CD14-positive monocyte (primary cell): ENCODE measurements at regions not wholly inside any gene's neighbourhood (a gene's known extent, or its start where the extent isn't known, plus 50 kb on each side); places are given as distances from the start of the nearest gene placed in this dataset.

Experiments used
- DNase-seq, 3 donors: peaks; one replicate each; pipeline ENCODE4 v3.0.0-alpha.2; 2011 to 2022
- H2AFZ ChIP-seq: 2 replicates; pipeline ENCODE4 v1.6.0; 2012; ENCODE audit warnings: mild to moderate bottlenecking, low read depth, low read length, inconsistent platforms; ENCODE audit not compliant: insufficient read depth, poor library complexity, severe bottlenecking
- H3K27ac ChIP-seq, 2 donors: 1 replicate in 1 of 2; 2 replicates in 1 of 2; pipeline ENCODE4 v1.5.1; 2012 to 2013; ENCODE audit warnings: low read length in 2 of 2, control low read depth in 1 of 2, inconsistent platforms in 1 of 2, low read depth in 1 of 2, mild to moderate bottlenecking in 1 of 2
- H3K27me3 ChIP-seq, 2 donors: one replicate each; pipeline versions ENCODE4 v1.6.0 to v1.6.1; 2011 to 2013; ENCODE audit warnings: low read length in 2 of 2; ENCODE audit not compliant: control insufficient read depth in 2 of 2, insufficient read depth in 2 of 2
- H3K36me3 ChIP-seq, 2 donors: replicated peaks in 1 of 2; 1 replicate in 1 of 2; 2 replicates in 1 of 2; pipeline versions ENCODE4 v1.5.1 to v1.6.1; 2012 to 2013; ENCODE audit warnings: low read length in 2 of 2, control low read depth in 1 of 2, inconsistent platforms in 1 of 2, mild to moderate bottlenecking in 1 of 2; ENCODE audit not compliant: insufficient read depth in 2 of 2, control insufficient read depth in 1 of 2
- H3K4me1 ChIP-seq, 2 donors: 1 replicate in 1 of 2; 2 replicates in 1 of 2; pipeline versions ENCODE4 v1.5.1 to v1.6.1; 2012 to 2013; ENCODE audit warnings: low read length in 2 of 2, control low read depth in 1 of 2, inconsistent platforms in 1 of 2, mild to moderate bottlenecking in 1 of 2, moderate library complexity in 1 of 2; ENCODE audit not compliant: insufficient read depth in 2 of 2, control insufficient read depth in 1 of 2
- H3K4me2 ChIP-seq: replicated peaks from 2 replicates; pipeline ENCODE3; 2012; ENCODE audit warnings: low read length, moderate library complexity, mild to moderate bottlenecking; ENCODE audit not compliant: poor library complexity, severe bottlenecking; ENCODE audit errors: extremely low read depth
- H3K4me3 ChIP-seq, 3 experiments: fragments of 200-600 bp in 1 of 3; sonication (generic) in 1 of 3; replicated peaks in 1 of 3; 1 replicate in 2 of 3; 2 replicates in 1 of 3; pipeline ENCODE4 v1.5.1; 2011 to 2013; ENCODE audit warnings: low read length in 3 of 3, mild to moderate bottlenecking in 3 of 3, control low read depth in 2 of 3, low read depth in 2 of 3, inconsistent platforms in 1 of 3, moderate library complexity in 1 of 3
- H3K79me2 ChIP-seq: 2 replicates; pipeline ENCODE4 v1.6.0; 2012; ENCODE audit warnings: mild to moderate bottlenecking, control low read depth, inconsistent platforms, low read length, moderate library complexity; ENCODE audit not compliant: insufficient read depth
- H3K9ac ChIP-seq: 2 replicates; pipeline ENCODE4 v1.6.0; 2017; ENCODE audit warnings: low read length, mild to moderate bottlenecking; ENCODE audit not compliant: insufficient read depth, poor library complexity, severe bottlenecking
- H3K9me3 ChIP-seq, 2 donors: replicated peaks in 1 of 2; 1 replicate in 1 of 2; 2 replicates in 1 of 2; pipeline versions ENCODE4 v1.5.1 to v1.6.1; 2012 to 2013; ENCODE audit warnings: low read length in 2 of 2, control low read depth in 1 of 2; ENCODE audit not compliant: control insufficient read depth in 1 of 2, insufficient read depth in 1 of 2
- H4K20me1 ChIP-seq: 2 replicates; pipeline ENCODE4 v1.6.0; 2012; ENCODE audit warnings: mild to moderate bottlenecking, low read length, control low read depth, moderate library complexity; ENCODE audit not compliant: insufficient read depth
- H3K27ac Mint-ChIP-seq, 7 donors: one replicate each; pipeline ENCODE4 v1.8.0; 2020; ENCODE audit warnings: mild to moderate bottlenecking in 7 of 7, mixed read lengths in 7 of 7, moderate library complexity in 6 of 7, inconsistent platforms in 2 of 7
- H3K27me3 Mint-ChIP-seq, 3 donors: one replicate each; pipeline ENCODE4 v1.8.0; 2021 to 2022; ENCODE audit warnings: low read depth in 3 of 3, mild to moderate bottlenecking in 3 of 3, mixed read lengths in 3 of 3, moderate library complexity in 3 of 3, inconsistent platforms in 1 of 3
- H3K36me3 Mint-ChIP-seq, 2 donors: one replicate each; pipeline ENCODE4 v1.8.0; 2020; ENCODE audit warnings: mixed read lengths in 2 of 2, inconsistent platforms in 1 of 2, mild to moderate bottlenecking in 1 of 2
- H3K4me1 Mint-ChIP-seq: one replicate; pipeline ENCODE4 v1.8.0; 2020; ENCODE audit warnings: mild to moderate bottlenecking, mixed read lengths
- H3K4me3 Mint-ChIP-seq, 2 donors: one replicate each; pipeline ENCODE4 v1.8.0; 2020; ENCODE audit warnings: mild to moderate bottlenecking in 2 of 2, mixed read lengths in 2 of 2, moderate library complexity in 1 of 2
- H3K9me3 Mint-ChIP-seq, 7 donors: one replicate each; pipeline ENCODE4 v1.8.0; 2020 to 2022; ENCODE audit warnings: mixed read lengths in 7 of 7, mild to moderate bottlenecking in 6 of 7, moderate library complexity in 6 of 7, inconsistent platforms in 2 of 7
- WGBS: methylation state at CpG from one replicate; pipeline ENCODE4 v1.1.5; 2013; ENCODE audit warnings: missing lambda C conversion rate; ENCODE audit not compliant: insufficient coverage; 5-methylcytosine and 5-hydroxymethylcytosine counted together
- intact Hi-C, 2 donors: fragments of 100-400 bp; cut with micrococcal nuclease; formaldehyde crosslinking; loops; one replicate each; pipeline versions ENCODE4 v1.15.0 to v1.15.1; 2023
- TF ChIP-seq, protein P1 (sequence below): fragments of 200-600 bp; IDR thresholded peaks from one replicate; pipeline ENCODE4 v1.8.0; 2022; ENCODE audit warnings: antibody characterized with exemption, mild to moderate bottlenecking

DNA sequence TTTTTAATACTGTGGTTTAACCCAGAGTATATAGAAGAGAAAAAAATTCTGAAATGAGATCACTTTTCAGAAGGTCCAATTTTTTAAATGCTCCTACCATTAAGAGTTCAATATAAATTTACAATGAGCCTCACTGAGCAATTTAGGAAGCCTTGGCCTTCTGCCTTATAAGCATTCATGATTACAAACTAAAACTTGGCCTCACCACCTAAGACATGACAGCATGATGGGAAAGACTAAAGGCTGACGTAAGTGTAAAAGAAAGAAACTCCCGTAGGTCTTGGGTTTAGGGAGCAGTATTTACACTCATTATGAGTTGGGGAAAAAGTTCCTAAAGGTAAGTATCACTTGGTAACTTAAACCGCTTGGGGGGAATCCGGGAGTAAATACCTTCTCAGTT lies 70.7 kb upstream of the ESRRG start:
- peaks cover 0 to 4% (median 0%) of the 10 kb centered on the region in 7 donors for H3K9me3 Mint-ChIP-seq
- no peaks in the 10 kb centered on the region for H3K4me1 ChIP-seq
- no peaks in the 10 kb centered on the region for H3K4me1 Mint-ChIP-seq
- intact Hi-C loops: no loop called here
- no peak overlapping the region for H3K4me3 Mint-ChIP-seq
- H3K27ac ChIP-seq: no peak overlapping the region
- no peak overlapping the region for H3K4me3 ChIP-seq
- no peaks in the 10 kb centered on the region for H3K79me2 ChIP-seq
- no peaks in the 10 kb centered on the region for H3K27me3 ChIP-seq
- H3K36me3 ChIP-seq: no peaks in the 10 kb centered on the region
- TF ChIP-seq, protein P1, sequence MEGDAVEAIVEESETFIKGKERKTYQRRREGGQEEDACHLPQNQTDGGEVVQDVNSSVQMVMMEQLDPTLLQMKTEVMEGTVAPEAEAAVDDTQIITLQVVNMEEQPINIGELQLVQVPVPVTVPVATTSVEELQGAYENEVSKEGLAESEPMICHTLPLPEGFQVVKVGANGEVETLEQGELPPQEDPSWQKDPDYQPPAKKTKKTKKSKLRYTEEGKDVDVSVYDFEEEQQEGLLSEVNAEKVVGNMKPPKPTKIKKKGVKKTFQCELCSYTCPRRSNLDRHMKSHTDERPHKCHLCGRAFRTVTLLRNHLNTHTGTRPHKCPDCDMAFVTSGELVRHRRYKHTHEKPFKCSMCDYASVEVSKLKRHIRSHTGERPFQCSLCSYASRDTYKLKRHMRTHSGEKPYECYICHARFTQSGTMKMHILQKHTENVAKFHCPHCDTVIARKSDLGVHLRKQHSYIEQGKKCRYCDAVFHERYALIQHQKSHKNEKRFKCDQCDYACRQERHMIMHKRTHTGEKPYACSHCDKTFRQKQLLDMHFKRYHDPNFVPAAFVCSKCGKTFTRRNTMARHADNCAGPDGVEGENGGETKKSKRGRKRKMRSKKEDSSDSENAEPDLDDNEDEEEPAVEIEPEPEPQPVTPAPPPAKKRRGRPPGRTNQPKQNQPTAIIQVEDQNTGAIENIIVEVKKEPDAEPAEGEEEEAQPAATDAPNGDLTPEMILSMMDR: no peak
- no peaks in the 10 kb centered on the region for H4K20me1 ChIP-seq
- no peaks in the 10 kb centered on the region for H3K9me3 ChIP-seq
- no peak overlapping the region for H3K4me2 ChIP-seq
- H3K9ac ChIP-seq: no peak overlapping the region
- no peak overlapping the region for H2AFZ ChIP-seq
- no peaks in the 10 kb centered on the region for H3K36me3 Mint-ChIP-seq
- H3K27ac Mint-ChIP-seq: no peak overlapping the region
- peaks cover 0 to 2% (median 0%) of the 10 kb centered on the region in 3 donors for H3K27me3 Mint-ChIP-seq
- no peak for DNase-seq
- no CpG with 5 or more reads among the region's 4 CpGs for WGBS

DNA sequence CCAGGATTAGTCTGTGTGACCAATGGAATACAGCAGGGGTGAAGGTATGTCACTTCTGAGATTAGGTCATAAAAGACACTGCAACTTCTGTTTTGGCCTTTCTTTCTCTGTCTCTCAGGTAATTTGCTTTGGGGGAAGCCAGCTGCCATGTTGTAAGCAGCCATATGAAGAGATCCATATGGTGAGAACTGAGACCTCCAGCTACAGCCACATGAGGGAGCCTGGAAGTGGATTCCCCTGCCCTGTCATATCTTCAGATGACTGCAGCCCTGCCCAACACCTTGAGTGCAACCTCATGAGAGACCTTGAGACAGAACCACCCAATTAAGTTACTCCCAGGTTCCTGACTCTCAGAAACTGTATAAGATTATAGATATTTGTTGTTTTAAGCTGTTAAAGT lies 70.1 kb upstream of the ESRRG start:
- peaks cover 0 to 4% (median under 1%) of the 10 kb centered on the region in 7 donors for H3K9me3 Mint-ChIP-seq
- H3K9ac ChIP-seq: no peak overlapping the region
- no peaks in the 10 kb centered on the region for H3K36me3 Mint-ChIP-seq
- no peaks in the 10 kb centered on the region for H3K4me1 ChIP-seq
- no peaks in the 10 kb centered on the region for H3K79me2 ChIP-seq
- no peaks in the 10 kb centered on the region for H3K4me1 Mint-ChIP-seq
- no peaks in the 10 kb centered on the region for H4K20me1 ChIP-seq
- H3K4me3 Mint-ChIP-seq: no peak overlapping the region
- peaks cover 0 to 2% (median 0%) of the 10 kb centered on the region in 3 donors for H3K27me3 Mint-ChIP-seq
- no peak overlapping the region for H3K27ac ChIP-seq
- DNase-seq: no peak
- intact Hi-C loops: no loop called here
- no peaks in the 10 kb centered on the region for H3K9me3 ChIP-seq
- TF ChIP-seq, protein P1: no peak
- H3K27ac Mint-ChIP-seq: no peak overlapping the region
- no peak overlapping the region for H3K4me3 ChIP-seq
- no peaks in the 10 kb centered on the region for H3K36me3 ChIP-seq
- H3K4me2 ChIP-seq: no peak overlapping the region
- no peak overlapping the region for H2AFZ ChIP-seq
- H3K27me3 ChIP-seq: no peaks in the 10 kb centered on the region
